Heart left ventricle (tissue), 13 donors: ENCODE measurements at regions not wholly inside any gene's neighbourhood (a gene's known extent, or its start where the extent isn't known, plus 50 kb on each side); places are given as distances from the start of the nearest gene placed in this dataset.
"Not testable (repeated sequence)": the region's sequence is repeated elsewhere in the genome, so short reads cannot be mapped to it uniquely, and the experiment has no call there.

Experiments
- POLR2A ChIP-seq, 2 donors: fragments of 450-650 bp; IDR thresholded peaks; one replicate each; pipeline ENCODE4 v1.6.1; 2017; ENCODE audit warnings: antibody characterized with exemption in 2 of 2, mild to moderate bottlenecking in 2 of 2, moderate library complexity in 2 of 2
- TF ChIP-seq, protein P1 (sequence below), 12 donors: fragments of 200-600 bp; sonication (generic) in 4 of 12; IDR thresholded peaks; one replicate each; pipeline versions ENCODE4 v1.5.0 to v1.8.0; 2018 to 2022; ENCODE audit warnings: antibody characterized with exemption in 12 of 12, mild to moderate bottlenecking in 5 of 12
- donor health status: ischemic (EF 13 %, LVEDD 7.1; RV severe dilation, severe dysfunction).
- donor health status: DM: no; HTN: yes; CAD: no.
- donor health status: DM: no; HTN: no; CAD: no.
- donor health status: ischemic (EF 25% LVEDD 6.9; RV normal size, moderate dysfunction).
- donor health status: ischemic (EF 25% LVEDD 5.7; RV mildly dilated, moderate dysfunction).
- donor health status: ischemic (EF 35%, LVEDD 5.7; RV mildly dilated, moderate dysfunction).
- donor health status: nonischemic (EF 11% LVEDD 7.7; RV severe dilation, severe dysfunction).
- donor health status: DM: yes; HTN: yes; CAD: no.
- donor health status: PGD.
- donor health status: ischemic (EF 29% LVEDD 5.4; RV normal size, mild dysfunction).
- donor health status: nonischemic (EF 23%, LVEDD 6.1; RV moderate dilation, normal function).

DNA sequence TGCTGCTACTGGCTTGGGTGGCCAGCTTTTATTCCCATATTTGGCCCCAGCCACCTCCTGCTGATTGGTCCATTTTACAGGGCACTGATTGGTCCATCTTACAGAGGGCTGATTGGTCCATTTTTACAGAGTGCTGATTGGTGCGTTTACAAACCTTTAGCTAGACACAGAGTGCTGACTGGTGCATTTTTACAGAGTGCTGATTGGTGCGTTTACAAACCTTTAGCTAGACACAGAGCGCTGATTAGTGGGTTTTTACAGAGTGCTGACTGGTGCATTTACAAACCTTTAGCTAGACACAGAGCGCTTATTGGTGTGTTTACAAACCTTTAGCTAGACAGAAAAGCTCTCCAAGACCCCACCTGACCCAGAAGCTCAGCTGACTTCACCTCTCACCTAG, 126.3 kb downstream of the POSTN start:
- TF ChIP-seq, protein P1, sequence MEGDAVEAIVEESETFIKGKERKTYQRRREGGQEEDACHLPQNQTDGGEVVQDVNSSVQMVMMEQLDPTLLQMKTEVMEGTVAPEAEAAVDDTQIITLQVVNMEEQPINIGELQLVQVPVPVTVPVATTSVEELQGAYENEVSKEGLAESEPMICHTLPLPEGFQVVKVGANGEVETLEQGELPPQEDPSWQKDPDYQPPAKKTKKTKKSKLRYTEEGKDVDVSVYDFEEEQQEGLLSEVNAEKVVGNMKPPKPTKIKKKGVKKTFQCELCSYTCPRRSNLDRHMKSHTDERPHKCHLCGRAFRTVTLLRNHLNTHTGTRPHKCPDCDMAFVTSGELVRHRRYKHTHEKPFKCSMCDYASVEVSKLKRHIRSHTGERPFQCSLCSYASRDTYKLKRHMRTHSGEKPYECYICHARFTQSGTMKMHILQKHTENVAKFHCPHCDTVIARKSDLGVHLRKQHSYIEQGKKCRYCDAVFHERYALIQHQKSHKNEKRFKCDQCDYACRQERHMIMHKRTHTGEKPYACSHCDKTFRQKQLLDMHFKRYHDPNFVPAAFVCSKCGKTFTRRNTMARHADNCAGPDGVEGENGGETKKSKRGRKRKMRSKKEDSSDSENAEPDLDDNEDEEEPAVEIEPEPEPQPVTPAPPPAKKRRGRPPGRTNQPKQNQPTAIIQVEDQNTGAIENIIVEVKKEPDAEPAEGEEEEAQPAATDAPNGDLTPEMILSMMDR (IDR thresholded peaks at IDR 0.05) = not testable (repeated sequence)
- TF ChIP-seq POLR2A (IDR thresholded peaks at IDR 0.05) = not testable (repeated sequence)
